ENCODE measurements at regions not wholly inside any gene's neighbourhood (a gene's known extent, or its start where the extent isn't known, plus 50 kb on each side); places are given as distances from the start of the nearest gene placed in this dataset.

DNA sequence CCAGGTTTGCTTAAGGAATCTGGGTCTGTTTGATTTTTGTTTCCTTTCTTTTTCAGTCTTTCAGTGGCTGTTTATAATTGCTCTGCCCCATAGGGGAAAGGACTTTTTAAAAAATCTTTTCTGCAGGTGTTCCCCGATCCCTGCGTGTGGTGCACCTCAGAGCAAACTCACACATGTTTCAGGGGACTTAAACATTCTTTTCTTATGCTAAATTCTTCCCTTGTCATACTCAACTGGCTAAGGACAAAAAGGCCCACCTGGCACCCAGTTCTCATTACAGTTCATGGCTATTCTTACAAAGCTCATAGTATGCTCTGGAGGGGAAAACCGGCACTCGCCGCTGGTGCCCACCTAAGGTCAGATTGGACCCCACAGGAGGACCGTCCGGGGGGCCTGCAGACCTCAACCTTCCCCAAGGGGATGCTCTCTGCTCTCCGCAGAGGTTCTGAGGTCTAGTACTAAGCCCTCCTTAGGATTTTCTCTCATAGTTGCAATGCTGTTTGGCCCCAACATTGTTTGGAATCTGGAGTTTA, 220.3 kb downstream of the HGF start:
- intact Hi-C loops (cut with DNase I) = no loop called here
- DNase-seq (ENCODE audit: low spot score) = no peak

DNA sequence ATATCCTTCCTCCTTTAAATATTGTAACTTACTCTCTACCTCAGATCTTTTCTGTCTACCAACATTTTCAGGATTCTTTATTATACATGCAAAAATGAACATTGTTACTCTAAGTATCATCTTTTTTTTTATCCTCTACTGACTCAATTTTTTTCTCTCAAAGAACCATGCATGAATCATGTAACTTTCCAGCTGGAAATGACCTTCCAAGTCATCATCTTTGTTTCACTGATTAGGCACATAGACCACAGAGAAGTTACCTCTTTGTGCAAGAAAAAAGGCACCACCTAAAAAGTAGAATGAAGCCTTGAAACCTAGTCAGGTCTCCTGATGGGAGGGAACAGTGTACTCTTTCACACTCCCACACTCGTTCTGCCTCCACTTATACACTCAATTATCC, 234.9 kb downstream of the HGF start:
- intact Hi-C loops (cut with DNase I) = no loop called here
- no peak for DNase-seq (ENCODE audit: low spot score)

DNA sequence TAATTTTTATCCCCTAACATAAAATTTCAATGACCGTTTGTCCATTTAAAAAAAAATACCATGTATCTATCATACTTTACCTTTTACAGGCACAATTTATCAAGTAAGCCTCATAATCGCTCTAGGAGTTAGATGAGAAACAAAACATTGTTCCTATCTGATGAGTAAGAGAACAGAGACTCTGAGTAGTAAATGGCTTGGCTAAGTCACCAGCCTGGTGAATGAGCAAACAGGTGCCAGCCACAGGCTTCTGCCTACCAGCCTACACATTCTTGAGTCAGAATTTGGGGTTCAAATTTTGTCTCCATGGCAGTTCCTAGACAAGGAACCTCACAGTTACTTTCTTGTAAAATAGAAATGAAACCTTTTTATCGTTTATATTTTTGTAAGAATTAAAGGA, 235.4 kb downstream of the HGF start:
- DNase-seq (ENCODE audit: low spot score) = no peak
- intact Hi-C loops (cut with DNase I) = no loop called here

DNA sequence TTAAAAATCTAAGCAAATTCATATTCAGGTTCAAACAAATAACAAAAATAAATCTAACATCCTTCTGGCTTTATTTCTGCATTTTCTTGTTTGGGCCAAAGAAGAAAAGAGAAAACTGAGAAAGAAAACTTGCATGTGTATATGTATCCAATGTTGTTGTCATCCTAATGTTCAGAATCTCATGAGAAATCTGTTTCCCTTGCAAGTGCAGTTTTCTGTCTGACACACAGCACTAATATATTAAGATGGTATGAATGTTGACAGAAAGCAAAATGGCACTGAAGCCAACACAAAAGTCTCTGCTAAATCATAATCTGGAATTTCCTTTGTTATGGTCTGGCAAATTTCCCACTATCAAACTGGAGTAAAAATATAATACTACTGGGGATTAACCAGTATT, 235.9 kb downstream of the HGF start:
- intact Hi-C loops (cut with DNase I) = no loop called here
- no peak for DNase-seq (ENCODE audit: low spot score)

DNA sequence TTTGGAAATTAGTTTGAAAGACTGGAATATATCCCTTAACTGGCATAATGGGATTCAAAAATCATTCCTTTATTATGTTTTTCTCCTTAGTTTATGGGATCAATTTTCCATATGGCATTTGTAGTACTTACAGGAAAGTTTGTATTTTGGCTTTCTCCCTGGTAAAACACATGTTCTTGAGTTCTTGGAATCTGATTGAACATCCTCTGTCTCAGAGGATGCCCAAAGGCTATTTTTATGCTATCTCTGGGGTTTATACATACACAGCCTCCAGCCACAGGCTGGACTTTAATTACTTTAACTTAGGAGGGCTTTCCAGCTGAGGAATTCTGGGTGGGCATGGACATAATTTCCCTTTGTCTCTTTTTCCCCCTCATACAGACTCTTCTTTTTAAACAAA, 236.4 kb downstream of the HGF start:
- DNase-seq (ENCODE audit: low spot score) = no peak
- intact Hi-C loops (cut with DNase I) = no loop called here

DNA sequence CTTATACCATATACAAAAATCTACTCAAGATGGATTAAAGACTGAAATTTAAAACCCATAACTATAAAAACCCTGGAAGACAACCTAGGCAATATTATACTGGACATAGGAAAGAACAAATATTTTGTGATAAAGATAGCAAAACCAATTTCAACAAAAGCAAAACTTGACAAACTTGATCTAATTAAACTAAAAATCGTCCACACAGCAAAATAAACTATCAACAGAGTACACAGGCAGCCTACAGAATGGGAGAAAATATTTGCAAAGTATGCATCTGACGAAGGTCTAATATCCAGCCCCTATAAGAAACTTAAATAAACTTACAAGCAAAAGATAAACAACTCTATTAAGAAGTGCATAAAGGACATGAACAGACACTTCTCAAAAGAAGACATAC, 240.1 kb downstream of the HGF start:
- intact Hi-C loops (cut with DNase I) = no loop called here
- DNase-seq (ENCODE audit: low spot score) = no peak

GRCh38 chr7:81527651-81528050, 242.2 kb downstream of the HGF start:
- intact Hi-C loops (cut with DNase I) = no loop called here
- DNase-seq (ENCODE audit: low spot score) = no peak

DNA sequence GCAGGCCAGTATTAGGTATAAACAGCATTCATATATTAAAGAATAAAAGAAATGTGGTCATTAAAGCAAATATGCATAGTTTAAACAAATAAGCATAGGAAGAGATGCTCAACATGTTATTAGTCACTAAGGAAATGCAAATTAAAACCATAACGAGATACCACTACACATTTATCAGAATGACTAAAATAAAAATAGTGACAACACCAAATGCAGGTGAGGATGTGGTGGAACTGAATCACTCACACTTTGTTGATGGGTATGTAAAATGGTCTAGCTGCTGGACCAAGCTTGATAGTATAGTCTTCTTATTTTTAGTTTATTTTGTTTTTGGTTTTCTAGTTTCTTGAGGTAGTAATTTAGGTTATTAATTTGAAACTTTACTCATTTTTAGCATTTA, 242.9 kb downstream of the HGF start:
- intact Hi-C loops (cut with DNase I) = no loop called here

DNA sequence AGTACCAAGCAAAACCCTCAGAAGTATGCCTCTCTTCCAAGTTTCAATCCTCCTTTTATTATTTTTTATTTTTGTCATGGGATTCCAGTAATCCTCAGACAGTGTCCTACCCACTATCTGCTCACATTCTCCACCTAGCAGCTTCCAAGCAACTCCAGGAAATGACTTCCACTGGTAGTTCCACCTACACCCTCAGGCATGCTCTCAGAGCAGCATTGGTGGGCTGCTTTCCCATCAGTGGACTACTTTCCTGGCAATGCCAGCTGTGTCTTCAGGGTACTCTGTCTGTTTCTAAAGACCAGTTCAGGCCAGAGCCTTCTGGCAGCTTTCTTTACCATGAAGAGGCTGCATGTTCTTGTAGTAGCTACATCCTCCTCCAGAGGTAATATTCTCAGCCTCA, 244.0 kb downstream of the HGF start:
- intact Hi-C loops (cut with DNase I) = no loop called here
- DNase-seq (ENCODE audit: low spot score) = no peak

More for the DNA sequence above, 242.9 kb downstream of the HGF start:
- no peak for DNase-seq (ENCODE audit: low spot score)

DNA sequence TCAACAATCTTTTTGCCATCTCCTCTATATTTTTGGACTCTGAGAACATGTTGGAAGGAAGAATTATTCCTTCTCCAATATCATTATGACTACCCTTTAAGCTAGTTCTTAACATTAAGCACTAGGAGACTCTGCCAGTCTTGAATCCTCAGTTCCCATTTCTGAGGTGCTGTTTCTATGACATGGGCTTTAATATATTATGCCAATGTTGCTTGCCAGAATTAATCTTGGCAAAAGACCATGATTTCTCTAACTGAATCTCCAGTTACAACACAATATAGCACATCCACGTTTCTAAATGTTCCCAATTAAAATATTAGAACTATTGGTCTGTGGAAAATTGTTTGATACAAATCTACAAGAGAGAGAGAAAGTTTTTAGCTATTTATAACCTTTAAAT, 250.0 kb downstream of the HGF start:
- intact Hi-C loops (cut with DNase I) = no loop called here
- DNase-seq (ENCODE audit: low spot score) = no peak

DNA sequence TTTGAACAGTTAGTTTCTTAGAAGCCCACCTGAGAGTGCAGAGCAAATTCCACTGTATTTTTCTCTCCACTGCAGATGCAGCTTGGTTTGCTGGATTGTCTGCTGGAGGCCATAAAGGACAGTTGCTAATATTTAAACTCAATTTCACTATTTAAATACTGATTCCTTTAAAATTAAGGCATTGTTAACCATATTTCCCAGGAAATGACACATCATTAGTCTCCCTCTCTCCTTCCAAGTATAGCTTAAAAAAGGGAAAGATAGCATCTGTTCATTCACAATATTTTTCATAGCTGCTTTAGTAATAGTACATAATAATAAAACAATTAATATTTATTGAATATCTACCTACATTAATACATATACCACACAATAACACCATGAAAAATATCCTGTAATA, 252.9 kb downstream of the HGF start:
- DNase-seq (ENCODE audit: low spot score) = no peak
- intact Hi-C loops (cut with DNase I) = no loop called here

- intact Hi-C loops (cut with DNase I) = no loop called here
- no peak for DNase-seq (ENCODE audit: low spot score)
Observed at GRCh38 chr7:81515009-81515408, 254.8 kb downstream of the HGF start.

DNA sequence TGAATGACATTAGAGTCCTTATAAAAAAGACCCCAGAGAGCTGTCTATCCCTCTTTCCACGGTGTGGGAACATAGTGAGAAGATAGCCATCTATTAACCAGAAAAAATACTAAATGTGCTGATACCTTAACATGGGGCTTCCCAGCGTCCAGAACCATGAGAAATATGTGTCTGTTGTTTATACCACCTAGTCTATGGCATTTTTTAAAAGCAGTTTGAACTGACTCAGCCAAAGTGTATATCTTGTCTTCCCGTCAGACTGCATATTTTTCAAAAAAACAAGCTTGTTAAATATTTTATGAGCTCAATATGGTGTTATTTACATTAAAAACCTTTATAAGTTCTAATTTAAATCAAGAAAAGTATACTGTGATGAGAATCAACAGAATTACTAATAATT, 255.3 kb downstream of the HGF start:
- intact Hi-C loops (cut with DNase I) = no loop called here

DNA sequence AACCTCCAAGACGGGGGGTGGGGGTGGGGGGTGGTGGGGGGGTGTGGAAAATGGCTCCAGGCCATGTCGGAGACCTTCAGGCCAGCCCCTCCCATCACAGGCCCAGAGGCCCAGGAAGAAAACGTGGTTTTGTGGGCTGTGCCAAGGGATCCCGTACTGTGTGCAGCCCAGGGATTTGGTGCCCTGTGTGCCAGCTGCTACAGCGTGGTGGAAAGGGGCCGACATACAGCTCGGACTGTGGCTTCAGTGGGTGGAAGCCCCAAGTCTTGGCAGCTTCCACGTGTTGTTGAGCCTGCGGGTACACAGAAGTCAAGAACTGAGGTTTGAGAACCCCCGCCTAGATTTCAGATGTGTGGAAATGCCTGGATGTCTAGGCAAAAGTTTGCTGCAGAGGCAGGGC, 259.7 kb downstream of the HGF start:
- intact Hi-C loops (cut with DNase I) = no loop called here
- DNase-seq (ENCODE audit: low spot score) = no peak

More for the DNA sequence above, 255.3 kb downstream of the HGF start:
- DNase-seq (ENCODE audit: low spot score) = no peak

GRCh38 chr7:81507221-81507620, 262.6 kb downstream of the HGF start:
- DNase-seq (ENCODE audit: low spot score) = no peak
- intact Hi-C loops (cut with DNase I) = no loop called here

DNA sequence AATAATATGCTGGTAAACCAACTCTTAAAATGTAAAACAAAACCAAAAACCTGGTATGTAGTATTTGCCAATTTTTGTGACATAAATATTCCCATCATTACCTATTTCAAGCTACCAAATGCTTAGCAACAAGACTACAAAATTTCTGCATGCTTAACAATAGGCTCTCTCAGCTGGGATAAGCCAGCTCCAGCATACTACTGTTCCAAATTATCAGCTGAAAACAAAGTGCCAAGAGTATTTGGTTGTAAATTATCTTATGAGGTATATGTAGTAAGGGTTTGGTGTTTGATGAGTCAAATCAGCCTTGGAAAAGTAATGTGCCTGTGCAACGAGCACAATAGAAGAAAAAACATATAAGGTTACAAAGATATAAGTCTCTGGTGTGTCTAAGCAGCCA, 263.2 kb downstream of the HGF start:
- DNase-seq (ENCODE audit: low spot score) = no peak
- intact Hi-C loops (cut with DNase I) = no loop called here

DNA sequence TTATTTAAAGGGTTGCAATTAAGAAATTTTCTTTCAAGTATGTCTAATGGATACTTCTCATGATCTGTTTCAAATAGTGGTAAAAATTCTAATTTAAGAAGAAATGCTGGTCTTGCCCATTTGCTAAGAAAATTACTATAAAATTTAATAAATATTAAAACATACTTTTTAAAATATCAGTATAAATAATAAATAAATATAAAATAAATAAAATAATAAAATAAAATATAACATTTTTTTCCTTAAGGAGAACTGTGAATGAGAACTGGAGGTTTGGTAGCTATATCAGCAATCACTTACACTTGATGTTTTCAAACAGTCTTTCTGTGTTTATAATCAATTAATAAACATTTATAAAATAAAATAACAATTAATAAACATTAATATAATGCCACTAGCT, 266.1 kb downstream of the HGF start:
- DNase-seq (ENCODE audit: low spot score) = no peak
- intact Hi-C loops (cut with DNase I) = no loop called here

DNA sequence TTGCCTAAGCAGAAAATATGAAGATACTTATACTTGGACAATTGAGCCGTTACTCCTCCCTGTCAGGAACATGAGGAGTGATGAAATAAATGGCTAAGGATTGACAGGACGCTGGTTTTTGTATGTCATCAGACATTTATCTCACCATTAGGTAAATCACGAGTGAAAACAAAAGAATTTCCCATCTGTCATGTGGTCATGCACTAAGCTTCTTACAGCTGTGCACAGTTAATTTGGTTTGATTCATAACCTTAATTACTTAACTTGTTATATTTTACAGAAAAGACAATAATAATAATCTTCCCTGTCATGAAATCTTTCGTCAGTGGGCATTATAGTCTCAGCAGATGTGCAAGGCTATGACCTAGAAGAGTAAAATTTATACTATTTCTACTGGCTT, 266.5 kb downstream of the HGF start:
- intact Hi-C loops (cut with DNase I) = no loop called here
- DNase-seq (ENCODE audit: low spot score) = no peak

DNA sequence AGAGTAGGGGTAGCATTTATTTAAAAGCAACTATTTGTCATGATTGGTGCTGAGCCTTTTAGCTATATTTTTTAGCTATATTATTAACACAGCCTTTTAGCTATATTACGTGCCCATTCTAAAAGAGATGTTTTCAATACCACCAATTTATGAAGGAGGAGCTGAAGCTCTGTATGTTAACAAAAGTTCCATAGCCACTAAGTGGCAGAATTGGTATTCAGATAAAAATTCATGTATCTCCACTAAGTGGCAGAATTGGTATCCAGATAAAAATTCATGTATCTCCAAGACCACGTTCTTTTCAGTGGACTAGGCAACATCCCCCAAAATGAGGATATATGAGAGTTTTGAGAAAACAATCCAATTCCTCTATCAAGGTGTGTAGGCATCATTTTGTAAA, 268.6 kb downstream of the HGF start:
- intact Hi-C loops (cut with DNase I) = no loop called here
- DNase-seq (ENCODE audit: low spot score) = no peak

GRCh38 chr7:81500631-81501030, 269.2 kb downstream of the HGF start:
- intact Hi-C loops (cut with DNase I) = no loop called here
- DNase-seq (ENCODE audit: low spot score) = no peak

GRCh38 chr7:81499262-81500116, 270.4 kb downstream of the HGF start:
- intact Hi-C loops (cut with DNase I) = no loop called here
- DNase-seq (ENCODE audit: low spot score) = no peak
